ENCODE measurements at regions not wholly inside any gene's neighbourhood (a gene's known extent, or its start where the extent isn't known, plus 50 kb on each side); places are given as distances from the start of the nearest gene placed in this dataset.
"Not testable (repeated sequence)": the region's sequence is repeated elsewhere in the genome, so short reads cannot be mapped to it uniquely, and the experiment has no call there.

- DNase-seq (ENCODE audit: extremely low read depth, low read depth, low spot score) = no peak
Observed at GRCh38 chr7:15143936-15144335, 241.4 kb upstream of the DGKB start.

GRCh38 chr7:15143121-15143520, 240.6 kb upstream of the DGKB start:
- no peak for DNase-seq (ENCODE audit: extremely low read depth, low read depth, low spot score)

- no peak for DNase-seq (ENCODE audit: extremely low read depth, low read depth, low spot score)
Observed at GRCh38 chr7:15140431-15140830, 237.9 kb upstream of the DGKB start.

- no peak for DNase-seq (ENCODE audit: extremely low read depth, low read depth, low spot score)
Observed at GRCh38 chr7:15131661-15132060, 229.1 kb upstream of the DGKB start.

- DNase-seq (ENCODE audit: extremely low read depth, low read depth, low spot score) = peak; percentile 50
Observed at GRCh38 chr7:15130666-15131541, 228.4 kb upstream of the DGKB start.

GRCh38 chr7:15128716-15129115, 226.2 kb upstream of the DGKB start:
- no peak for DNase-seq (ENCODE audit: extremely low read depth, low read depth, low spot score)

GRCh38 chr7:15126653-15127052, 224.1 kb upstream of the DGKB start:
- DNase-seq (ENCODE audit: extremely low read depth, low read depth, low spot score) = not testable (repeated sequence)

- no peak for DNase-seq (ENCODE audit: extremely low read depth, low read depth, low spot score)
Observed at GRCh38 chr7:15123901-15124300, 221.3 kb upstream of the DGKB start.

GRCh38 chr7:15113752-15114151, 211.2 kb upstream of the DGKB start:
- DNase-seq (ENCODE audit: extremely low read depth, low read depth, low spot score) = no peak

GRCh38 chr7:15105711-15106110, 203.2 kb upstream of the DGKB start:
- DNase-seq (ENCODE audit: extremely low read depth, low read depth, low spot score) = no peak

GRCh38 chr7:15104411-15105092, 202.0 kb upstream of the DGKB start:
- DNase-seq (ENCODE audit: extremely low read depth, low read depth, low spot score) = no peak

GRCh38 chr7:15099074-15099473, 196.5 kb upstream of the DGKB start:
- no peak for DNase-seq (ENCODE audit: extremely low read depth, low read depth, low spot score)

- DNase-seq (ENCODE audit: extremely low read depth, low read depth, low spot score) = no peak
Observed at GRCh38 chr7:15096853-15097252, 194.3 kb upstream of the DGKB start.

- DNase-seq (ENCODE audit: extremely low read depth, low read depth, low spot score) = no peak
Observed at GRCh38 chr7:15094989-15095388, 192.4 kb upstream of the DGKB start.

GRCh38 chr7:15087771-15088170, 185.2 kb upstream of the DGKB start:
- DNase-seq (ENCODE audit: extremely low read depth, low read depth, low spot score) = no peak

- DNase-seq (ENCODE audit: extremely low read depth, low read depth, low spot score) = no peak
Observed at GRCh38 chr7:15086862-15087261, 184.3 kb upstream of the DGKB start.

- no peak for DNase-seq (ENCODE audit: extremely low read depth, low read depth, low spot score)
Observed at GRCh38 chr7:15086131-15086611, 183.6 kb upstream of the DGKB start.

- DNase-seq (ENCODE audit: extremely low read depth, low read depth, low spot score) = no peak
Observed at GRCh38 chr7:15085366-15085765, 182.8 kb upstream of the DGKB start.

GRCh38 chr7:15084368-15084767, 181.8 kb upstream of the DGKB start:
- no peak for DNase-seq (ENCODE audit: extremely low read depth, low read depth, low spot score)

- DNase-seq (ENCODE audit: extremely low read depth, low read depth, low spot score) = no peak
Observed at GRCh38 chr7:15081891-15082290, 179.3 kb upstream of the DGKB start.

GRCh38 chr7:15073301-15073700, 170.8 kb upstream of the DGKB start:
- DNase-seq (ENCODE audit: extremely low read depth, low read depth, low spot score) = no peak

- DNase-seq (ENCODE audit: extremely low read depth, low read depth, low spot score) = no peak
Observed at GRCh38 chr7:15068324-15068723, 165.8 kb upstream of the DGKB start.
